Osteocyte (in vitro differentiated cells): ENCODE measurements at regions not wholly inside any gene's neighbourhood (a gene's known extent, or its start where the extent isn't known, plus 50 kb on each side); places are given as distances from the start of the nearest gene placed in this dataset.

Source experiments
- DNase-seq: peaks from one replicate; pipeline ENCODE4 v3.0.0; 2021; ENCODE audit warnings: mixed read lengths; ENCODE audit not compliant: unreplicated experiment; ENCODE audit errors: extremely low spot score
- H3K27ac Mint-ChIP-seq: one replicate; pipeline ENCODE4 v1.8.0; 2021; ENCODE audit warnings: mild to moderate bottlenecking, mixed read lengths; ENCODE audit not compliant: unreplicated experiment
- H3K27me3 Mint-ChIP-seq: one replicate; pipeline ENCODE4 v1.8.0; 2021; ENCODE audit warnings: mixed read lengths; ENCODE audit not compliant: unreplicated experiment
- H3K36me3 Mint-ChIP-seq: one replicate; pipeline ENCODE4 v1.8.0; 2021; ENCODE audit warnings: mixed read lengths; ENCODE audit not compliant: unreplicated experiment
- H3K4me1 Mint-ChIP-seq: one replicate; pipeline ENCODE4 v1.8.0; 2021; ENCODE audit warnings: mixed read lengths; ENCODE audit not compliant: unreplicated experiment
- H3K4me3 Mint-ChIP-seq: one replicate; pipeline ENCODE4 v1.8.0; 2021; ENCODE audit warnings: mild to moderate bottlenecking, moderate library complexity, mixed read lengths; ENCODE audit not compliant: unreplicated experiment
- H3K9me3 Mint-ChIP-seq: one replicate; pipeline ENCODE4 v1.8.0; 2021; ENCODE audit warnings: mixed read lengths; ENCODE audit not compliant: unreplicated experiment
- TF ChIP-seq, protein P1 (sequence below): fragments of 200-600 bp; sonication (generic); IDR thresholded peaks from 2 replicates; pipeline ENCODE4 v1.5.0; 2021; ENCODE audit warnings: antibody characterized with exemption, mild to moderate bottlenecking, moderate library complexity

DNA sequence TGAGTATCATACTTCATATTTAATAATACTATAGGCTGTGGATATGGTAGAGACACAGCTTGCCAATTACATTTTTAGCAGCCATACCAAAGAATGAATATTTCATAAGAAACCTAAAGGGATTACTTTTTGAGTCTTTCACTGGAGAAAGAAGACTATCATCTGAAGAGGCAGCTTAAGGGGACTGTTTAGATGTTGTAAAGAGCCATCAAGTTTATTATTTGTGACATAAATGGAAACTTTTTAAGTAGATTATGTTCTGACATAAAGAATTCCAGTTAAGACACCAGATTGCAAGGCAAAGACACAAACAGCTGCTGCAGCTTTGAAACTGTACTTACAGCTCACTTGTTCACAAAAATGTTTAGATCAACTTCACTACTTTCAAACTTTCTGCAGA lies 429.4 kb downstream of the TFAP2A start:
- Mint-ChIP-seq H3K27me3 (peaks cover 3% of the 10 kb centered on the region), H3K4me1 (no peaks in the 10 kb centered on the region), H3K36me3 (no peaks in the 10 kb centered on the region), H3K9me3 (peaks cover 16% of the 10 kb centered on the region), H3K4me3 (no peak overlapping the region), H3K27ac (no peak overlapping the region)
- DNase-seq: no peak
- TF ChIP-seq, protein P1, sequence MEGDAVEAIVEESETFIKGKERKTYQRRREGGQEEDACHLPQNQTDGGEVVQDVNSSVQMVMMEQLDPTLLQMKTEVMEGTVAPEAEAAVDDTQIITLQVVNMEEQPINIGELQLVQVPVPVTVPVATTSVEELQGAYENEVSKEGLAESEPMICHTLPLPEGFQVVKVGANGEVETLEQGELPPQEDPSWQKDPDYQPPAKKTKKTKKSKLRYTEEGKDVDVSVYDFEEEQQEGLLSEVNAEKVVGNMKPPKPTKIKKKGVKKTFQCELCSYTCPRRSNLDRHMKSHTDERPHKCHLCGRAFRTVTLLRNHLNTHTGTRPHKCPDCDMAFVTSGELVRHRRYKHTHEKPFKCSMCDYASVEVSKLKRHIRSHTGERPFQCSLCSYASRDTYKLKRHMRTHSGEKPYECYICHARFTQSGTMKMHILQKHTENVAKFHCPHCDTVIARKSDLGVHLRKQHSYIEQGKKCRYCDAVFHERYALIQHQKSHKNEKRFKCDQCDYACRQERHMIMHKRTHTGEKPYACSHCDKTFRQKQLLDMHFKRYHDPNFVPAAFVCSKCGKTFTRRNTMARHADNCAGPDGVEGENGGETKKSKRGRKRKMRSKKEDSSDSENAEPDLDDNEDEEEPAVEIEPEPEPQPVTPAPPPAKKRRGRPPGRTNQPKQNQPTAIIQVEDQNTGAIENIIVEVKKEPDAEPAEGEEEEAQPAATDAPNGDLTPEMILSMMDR: no peak

DNA sequence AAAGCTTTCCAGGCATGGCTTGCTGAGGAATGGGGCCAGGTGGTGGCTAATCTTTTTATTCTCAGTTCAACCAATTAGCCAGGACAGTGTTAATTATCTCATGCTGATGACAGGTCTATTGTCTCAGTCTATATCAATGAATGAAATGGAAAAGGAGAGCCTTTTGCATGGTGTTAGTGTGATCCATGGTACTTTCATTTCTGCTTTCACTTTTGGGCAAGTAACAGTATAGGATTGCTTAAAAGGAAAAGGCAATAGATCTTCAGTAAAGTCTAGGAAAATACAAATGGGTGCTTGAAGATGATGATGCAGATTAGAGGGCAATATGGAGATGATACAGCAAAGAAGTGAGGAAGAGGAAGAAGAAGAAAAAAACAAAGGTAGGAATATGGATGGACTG lies 430.3 kb downstream of the TFAP2A start:
- Mint-ChIP-seq H3K36me3 (no peaks in the 10 kb centered on the region), H3K4me1 (no peaks in the 10 kb centered on the region), H3K9me3 (peaks cover 16% of the 10 kb centered on the region), H3K27ac (no peak overlapping the region), H3K27me3 (peaks cover 3% of the 10 kb centered on the region), H3K4me3 (no peak overlapping the region)
- TF ChIP-seq, protein P1: no peak
- no peak for DNase-seq

DNA sequence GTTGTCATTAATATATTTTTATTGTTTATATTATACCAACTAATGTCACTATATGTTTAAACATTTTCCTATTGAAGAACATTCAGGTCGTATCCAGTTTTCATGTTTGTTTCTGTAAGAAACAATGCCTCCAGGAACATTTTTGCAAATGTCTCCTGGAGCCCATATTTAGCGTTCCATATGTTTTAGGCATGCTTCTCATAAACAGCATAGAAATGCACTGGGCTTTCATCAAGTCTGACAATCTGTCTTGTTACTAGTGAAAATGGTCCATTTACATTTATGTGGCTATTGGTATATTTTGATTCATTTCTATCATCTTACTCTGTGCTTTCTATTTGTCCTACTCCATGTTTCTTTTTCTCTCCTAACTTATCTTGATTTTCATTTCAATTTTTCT lies 431.7 kb downstream of the TFAP2A start:
- H3K27me3 Mint-ChIP-seq: peaks cover 3% of the 10 kb centered on the region
- peaks cover 16% of the 10 kb centered on the region for H3K9me3 Mint-ChIP-seq
- H3K4me3 Mint-ChIP-seq: no peak overlapping the region
- no peaks in the 10 kb centered on the region for H3K36me3 Mint-ChIP-seq
- TF ChIP-seq, protein P1: no peak
- no peak for DNase-seq
- no peaks in the 10 kb centered on the region for H3K4me1 Mint-ChIP-seq
- no peak overlapping the region for H3K27ac Mint-ChIP-seq

DNA sequence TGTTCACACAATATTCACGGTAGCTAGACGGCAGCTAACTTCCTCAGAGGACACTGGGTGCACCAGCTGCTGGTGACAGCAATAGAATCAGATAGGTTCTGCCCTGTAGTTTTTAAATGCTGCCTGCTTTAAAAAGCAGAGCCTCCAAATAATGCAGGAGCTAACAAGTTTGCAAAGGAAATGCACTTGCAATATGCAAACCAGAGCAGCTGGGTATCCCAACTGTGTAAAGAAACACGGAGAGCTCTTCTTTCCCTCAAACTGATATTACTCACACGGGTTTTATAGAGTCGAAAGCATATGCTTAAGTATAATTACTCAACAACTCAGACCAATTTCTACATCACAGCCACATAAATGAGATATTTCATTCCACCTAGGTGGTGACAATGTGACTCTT lies 432.7 kb downstream of the TFAP2A start:
- TF ChIP-seq, protein P1: no peak
- DNase-seq: no peak
- no peak overlapping the region for H3K4me3 Mint-ChIP-seq
- H3K27me3 Mint-ChIP-seq: peaks cover 3% of the 10 kb centered on the region
- no peak overlapping the region for H3K27ac Mint-ChIP-seq
- no peaks in the 10 kb centered on the region for H3K4me1 Mint-ChIP-seq
- H3K9me3 Mint-ChIP-seq: peaks cover 16% of the 10 kb centered on the region
- H3K36me3 Mint-ChIP-seq: no peaks in the 10 kb centered on the region

DNA sequence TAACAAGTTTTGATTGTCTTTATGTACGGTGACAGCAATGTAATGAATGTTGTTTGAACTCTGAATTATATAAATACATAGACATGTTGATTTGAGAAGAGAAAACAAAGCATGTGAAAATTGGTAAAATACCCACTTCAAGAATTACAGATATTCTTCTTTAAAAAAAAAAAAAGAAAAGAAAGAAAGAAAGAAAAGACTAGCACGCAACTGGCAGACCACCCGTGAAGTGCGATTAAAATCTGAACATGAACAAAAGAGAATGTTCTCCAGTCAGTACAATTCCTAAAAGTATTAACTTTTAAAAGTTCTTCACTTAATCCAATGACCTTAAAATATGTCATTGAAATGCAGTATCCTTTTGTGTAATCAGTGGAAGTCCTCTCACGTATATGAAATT lies 434.9 kb downstream of the TFAP2A start:
- H3K9me3 Mint-ChIP-seq: peaks cover 16% of the 10 kb centered on the region
- peaks cover 3% of the 10 kb centered on the region for H3K27me3 Mint-ChIP-seq
- H3K27ac Mint-ChIP-seq: no peak overlapping the region
- TF ChIP-seq, protein P1: no peak
- DNase-seq: no peak
- H3K4me1 Mint-ChIP-seq: no peaks in the 10 kb centered on the region
- H3K36me3 Mint-ChIP-seq: no peaks in the 10 kb centered on the region
- H3K4me3 Mint-ChIP-seq: no peak overlapping the region
